HG03103 (cell line): ENCODE measurements at regions not wholly inside any gene's neighbourhood (a gene's known extent, or its start where the extent isn't known, plus 50 kb on each side); places are given as distances from the start of the nearest gene placed in this dataset.

Experiments
- ATAC-seq: cut with Tn5 transposase; IDR thresholded peaks from one replicate; pipeline ENCODE4 v1.9.1; 2021; ENCODE audit warnings: low read depth; ENCODE audit not compliant: unreplicated experiment

DNA sequence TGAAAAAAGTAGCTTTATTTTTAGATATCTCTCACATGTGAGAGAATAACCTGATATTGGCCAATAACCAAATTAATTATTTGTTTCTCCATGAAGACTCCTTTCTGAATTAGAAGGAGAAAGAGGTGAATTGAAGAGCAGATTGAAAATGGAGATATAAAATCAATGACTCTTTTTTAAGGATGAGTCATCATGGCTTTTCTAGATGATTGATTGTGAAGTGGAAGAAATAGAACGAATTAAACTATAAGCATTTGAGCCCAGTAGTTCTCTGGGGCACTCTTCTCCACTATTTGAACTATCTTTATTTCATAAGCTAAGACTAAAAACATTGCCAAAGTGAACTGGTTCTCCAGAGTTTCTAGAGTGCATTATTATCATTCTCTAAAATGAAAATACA is 137.2 kb upstream of the EDNRA start:
- no peak for ATAC-seq

DNA sequence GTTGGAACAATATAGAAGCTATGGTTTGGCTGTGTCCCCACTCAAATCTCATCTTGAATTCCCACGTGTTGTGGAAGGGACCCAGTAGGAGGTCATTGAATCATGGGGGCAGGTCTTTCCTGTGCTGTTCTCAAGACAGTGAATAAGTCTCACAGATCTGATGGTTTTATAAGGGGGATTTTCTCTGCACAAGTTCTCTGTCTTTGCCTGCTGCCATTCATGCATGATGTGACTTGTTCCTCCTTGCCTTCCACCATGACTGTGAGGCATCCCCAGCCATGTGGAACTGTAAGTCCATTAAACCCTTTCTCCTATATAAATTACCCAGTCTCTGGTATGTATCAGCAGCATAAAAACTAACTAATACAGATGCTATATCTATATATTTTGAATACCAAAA is 135.2 kb upstream of the EDNRA start:
- no peak for ATAC-seq

DNA sequence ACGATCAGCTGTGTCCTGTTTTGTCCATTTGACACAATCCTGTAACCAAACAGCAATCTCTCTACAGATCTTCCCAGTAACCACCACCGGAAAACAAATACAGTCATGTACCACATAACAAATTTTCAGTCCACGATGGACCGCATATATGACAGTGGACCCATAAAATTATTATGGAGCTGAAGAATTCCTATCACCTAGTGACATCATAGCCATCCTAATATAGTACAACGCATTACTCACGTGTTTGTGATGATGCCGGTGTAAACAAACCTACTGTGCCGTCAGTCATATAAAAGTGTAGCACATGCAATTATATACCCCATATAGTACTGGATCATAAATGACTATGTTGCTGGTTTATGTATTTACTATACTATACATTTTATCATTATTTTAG is 133.7 kb upstream of the EDNRA start:
- no peak for ATAC-seq

DNA sequence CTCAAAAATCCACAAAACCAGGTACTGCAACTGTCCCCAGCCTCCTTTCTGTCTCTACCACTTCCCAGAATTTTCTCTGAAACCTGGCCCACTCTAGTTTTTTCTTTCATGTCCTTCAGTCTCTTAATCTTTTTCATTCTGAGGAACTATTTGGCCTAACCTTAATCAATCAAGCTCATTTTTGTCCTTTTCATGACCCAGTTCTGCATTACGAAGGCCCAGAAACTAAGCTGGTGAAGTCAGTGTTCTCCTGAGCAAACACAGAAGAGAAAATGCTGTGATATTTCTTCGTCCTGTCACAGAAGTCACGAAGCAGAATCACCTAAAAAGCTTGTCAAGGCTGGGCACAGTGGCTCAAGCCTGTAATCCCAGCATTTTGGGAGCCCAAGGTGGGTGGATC is 131.7 kb upstream of the EDNRA start:
- ATAC-seq, result no peak

DNA sequence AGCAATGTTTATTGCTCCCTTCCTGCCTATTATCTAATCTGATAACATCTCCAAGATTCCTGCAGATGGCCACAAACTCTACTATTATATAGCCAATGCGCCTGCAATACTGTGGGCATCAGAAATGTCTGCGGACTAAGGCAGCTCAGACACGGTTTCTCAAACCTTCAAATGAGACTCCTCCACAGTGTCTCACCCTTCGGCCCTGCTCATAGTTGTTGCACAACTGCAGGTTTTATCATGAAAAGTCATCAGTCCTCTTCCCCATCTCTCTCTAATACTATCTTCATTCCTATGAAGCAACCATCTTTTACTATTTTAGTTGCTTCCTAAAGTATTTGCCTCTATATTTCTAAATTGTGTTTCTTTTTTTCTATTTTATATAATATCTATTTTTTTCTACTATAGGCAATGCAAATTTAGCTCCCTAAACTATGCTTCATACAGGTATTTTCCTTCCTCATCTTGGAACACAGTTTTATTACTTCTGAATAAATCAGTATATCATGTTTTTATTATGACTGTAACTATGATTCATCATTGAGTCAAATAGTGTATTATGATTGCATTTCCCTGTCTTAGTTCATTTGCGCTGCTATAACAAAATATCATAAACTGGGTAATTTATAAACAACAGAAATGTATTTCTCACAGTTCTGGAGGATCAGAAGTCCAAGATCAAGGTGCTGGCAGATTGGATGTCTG is 129.7 kb upstream of the EDNRA start:
- ATAC-seq, result no peak

DNA sequence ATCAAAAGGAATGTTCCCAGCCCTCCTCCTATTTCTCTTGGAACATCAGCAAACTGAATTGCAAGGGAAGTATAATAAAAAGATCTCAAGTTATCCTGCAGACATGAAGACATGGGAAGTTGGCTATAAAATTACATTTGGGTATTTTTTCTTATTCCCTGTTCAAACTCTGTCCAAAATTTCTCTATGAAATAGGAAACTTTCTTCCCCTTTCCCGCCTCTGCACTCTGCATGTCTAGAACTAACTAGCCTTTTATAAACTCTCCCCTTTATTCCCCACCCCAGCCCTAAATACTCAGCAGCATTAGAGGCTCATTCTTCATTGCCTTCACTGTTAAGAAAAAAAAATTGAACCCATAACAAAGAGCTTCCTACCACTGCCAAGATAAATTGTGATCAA is 126.7 kb upstream of the EDNRA start:
- ATAC-seq, result no peak

DNA sequence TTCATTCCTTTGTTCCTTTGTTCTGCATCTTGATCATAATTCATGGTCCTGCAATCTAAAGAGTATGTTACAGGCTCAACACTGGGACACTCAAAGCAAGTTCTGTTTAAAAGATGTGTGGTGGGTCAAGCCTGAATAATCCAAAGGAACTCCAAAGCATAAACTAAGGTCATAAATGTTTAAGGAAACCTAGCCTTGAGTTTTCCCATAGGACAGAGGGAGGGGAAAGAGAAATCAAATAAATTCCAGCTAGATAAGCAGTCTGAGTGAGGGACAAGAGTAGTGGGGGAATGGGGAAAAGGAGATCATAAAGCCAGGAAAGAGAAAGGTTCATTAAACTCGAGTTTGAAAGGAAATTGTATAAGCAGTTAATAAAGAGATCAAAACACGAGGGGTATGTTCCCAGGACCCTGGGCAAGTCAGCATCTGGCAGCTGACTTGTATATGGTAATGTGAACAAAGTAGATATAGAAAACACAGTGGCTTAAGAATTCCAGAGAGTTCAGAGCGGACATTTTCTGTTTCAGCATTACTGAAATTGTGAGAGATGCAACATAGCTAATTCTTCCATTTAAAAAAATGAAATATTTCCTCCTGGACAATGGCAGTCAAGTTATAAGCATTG is 125.8 kb upstream of the EDNRA start:
- no peak for ATAC-seq

DNA sequence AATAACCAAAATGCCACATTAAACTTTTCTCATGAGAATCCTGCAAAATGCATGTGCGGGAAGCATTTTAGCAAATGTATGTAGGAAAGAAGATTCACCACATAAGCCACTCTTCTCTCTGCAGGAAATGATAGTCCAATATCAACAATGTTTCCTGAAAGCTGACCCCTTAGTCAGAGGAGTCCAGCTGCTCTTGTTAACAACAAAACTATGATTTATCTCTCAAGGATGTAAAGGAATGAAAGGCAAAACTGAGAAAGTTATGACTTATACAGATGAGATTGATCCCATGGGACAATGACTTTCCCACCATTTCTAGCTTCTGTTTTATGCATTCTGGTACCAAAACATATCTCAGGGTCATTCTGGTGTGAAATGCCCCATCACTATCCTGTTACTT is 125.0 kb upstream of the EDNRA start:
- ATAC-seq, result no peak

DNA sequence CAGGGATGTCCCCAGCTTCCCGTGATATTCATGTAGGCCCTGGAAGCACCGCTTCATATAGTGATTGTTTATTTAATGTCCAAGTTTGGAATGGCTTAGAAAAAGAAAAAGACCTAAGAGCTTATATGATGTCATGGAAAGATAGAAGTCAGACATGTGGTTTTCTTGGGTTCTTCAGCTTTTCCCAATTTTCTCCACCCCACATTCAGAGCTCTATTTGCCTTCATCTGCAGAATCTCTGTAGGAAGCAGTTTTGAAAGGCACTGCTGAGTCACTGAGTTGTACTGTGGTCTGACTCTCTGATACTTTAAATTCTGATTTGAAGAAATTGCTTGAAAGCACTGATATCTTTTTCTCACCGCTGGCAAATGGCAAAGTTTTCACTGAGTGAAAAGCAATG is 120.6 kb upstream of the EDNRA start:
- ATAC-seq, result no peak

DNA sequence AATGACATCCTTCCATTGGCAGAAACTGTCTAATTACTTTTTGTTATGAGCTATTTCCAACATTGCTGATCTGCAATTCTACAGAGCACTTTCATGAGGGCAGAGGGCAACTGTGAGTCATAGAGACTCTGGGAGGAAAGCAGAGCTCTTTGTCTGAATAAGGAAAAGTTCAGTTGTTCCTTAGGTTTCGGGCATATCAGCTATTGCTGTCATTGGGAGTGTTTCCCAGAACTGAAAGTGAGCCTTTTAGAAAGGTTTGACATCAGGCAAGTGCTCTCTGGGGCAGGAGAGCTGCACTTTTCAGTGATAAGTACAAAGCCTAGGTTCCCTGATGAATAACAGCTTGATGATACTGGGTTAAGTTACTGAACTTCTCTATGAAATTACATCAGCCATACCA is 119.2 kb upstream of the EDNRA start:
- ATAC-seq, result no peak

DNA sequence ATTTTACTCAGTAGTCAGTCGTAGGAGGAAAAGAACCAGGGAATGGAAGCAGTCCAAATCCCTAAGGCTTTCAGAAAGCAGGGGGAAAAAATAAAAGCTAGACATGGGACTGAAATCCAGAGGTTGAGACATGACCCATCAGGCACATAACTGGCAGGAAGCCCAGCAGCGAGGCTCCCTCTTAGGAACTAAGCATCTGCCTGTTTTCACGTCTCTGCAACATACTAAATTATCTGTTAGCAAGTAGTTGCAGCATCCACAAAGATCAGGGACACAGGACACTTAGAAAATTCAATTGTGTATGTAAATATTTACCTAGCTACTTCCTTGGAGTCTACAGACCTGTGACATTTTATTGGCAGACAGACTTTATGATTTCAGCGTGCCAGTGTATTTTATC is 118.0 kb upstream of the EDNRA start:
- no peak for ATAC-seq

DNA sequence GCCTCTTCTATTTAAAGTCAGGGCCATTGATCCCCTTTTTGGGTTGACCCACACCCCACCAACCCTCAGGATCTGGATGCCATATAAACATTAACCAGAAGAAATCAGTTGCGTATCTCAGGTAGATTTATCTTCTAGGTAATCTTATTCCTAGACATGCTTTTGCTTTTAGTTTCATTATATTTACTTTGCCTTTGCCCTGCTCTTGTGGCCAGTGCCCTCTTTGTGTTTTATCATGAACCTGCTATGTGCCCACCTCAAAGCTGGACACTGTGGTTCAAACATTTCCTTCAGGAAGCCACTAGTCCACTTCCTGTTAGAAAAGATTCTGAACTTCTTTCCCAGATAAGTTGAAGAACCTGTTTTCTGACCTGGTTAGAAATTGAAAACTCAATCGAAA is 117.4 kb upstream of the EDNRA start:
- ATAC-seq, result no peak

DNA sequence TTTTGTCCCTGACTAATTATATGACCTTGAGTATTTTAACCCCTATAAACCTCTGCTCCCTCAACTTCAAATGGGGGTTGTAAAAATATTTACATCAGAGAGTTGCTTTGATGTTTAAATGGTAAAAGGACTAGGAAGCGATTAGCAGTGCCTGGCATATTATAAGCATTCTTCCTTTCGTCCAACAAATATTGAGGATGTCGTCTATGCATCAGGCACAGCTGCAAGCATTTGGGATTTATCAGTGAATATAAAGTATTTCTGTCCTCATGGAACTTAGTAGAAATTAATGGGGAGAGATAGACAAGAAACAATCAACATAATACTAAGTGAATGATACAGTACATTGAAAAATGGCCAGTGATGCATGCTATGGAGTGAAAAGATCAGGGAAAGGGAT is 115.5 kb upstream of the EDNRA start:
- no peak for ATAC-seq

DNA sequence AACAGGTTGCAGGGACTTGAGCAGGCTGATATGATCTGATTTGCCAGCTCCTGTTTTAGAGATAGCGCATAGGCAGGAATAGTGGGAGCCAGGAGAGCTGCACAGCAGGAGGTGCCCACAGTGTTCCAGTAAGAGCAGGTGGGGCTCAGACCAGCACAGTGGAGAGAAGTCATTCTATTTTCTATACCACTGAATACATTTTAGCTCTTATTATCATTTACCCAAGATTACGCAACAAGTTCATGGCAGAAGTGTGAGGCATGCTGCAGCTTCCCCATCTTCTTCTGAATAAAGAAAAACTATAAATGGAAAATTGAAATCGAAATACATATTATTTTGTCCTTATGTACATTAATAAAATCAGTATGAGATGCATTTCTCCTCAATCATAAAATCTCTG is 114.7 kb upstream of the EDNRA start:
- no peak for ATAC-seq

DNA sequence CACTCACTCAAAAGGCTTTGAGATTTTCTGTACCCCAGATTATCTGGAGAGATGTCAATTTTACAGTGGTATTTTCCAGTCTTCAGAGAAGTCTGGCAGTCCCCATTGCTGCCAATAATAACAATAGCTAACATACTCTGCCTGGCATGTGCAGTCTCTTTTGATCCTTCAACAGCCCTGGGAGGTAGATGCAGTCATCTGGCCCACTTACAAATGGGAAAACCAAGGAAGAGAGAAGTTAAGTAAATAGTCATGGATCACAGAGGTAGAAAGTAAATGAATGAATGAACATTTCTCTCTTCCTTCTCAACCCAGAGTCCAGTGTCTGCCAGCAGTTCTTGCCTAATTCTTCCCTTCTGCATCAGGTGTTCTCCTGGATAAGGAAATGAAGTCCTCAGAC is 113.0 kb upstream of the EDNRA start:
- ATAC-seq, result no peak

DNA sequence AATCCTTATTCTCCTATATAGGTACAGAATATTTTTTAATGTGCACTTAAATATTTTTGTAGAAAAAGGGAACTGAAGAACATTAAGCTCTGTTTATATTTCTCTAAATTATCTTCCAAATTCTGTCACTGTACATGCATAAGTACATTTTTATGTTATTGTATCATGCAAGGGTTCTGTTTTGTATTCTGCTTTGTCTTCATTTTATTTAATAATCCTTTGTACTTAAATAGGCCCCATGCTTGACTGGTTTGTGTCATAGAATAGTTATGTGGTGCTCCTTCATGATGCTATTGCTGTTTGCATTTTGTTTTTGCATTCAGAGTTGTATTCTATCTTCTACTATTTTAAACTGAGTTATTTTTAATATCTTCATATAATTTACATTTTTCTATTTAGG is 111.9 kb upstream of the EDNRA start:
- ATAC-seq, result no peak

DNA sequence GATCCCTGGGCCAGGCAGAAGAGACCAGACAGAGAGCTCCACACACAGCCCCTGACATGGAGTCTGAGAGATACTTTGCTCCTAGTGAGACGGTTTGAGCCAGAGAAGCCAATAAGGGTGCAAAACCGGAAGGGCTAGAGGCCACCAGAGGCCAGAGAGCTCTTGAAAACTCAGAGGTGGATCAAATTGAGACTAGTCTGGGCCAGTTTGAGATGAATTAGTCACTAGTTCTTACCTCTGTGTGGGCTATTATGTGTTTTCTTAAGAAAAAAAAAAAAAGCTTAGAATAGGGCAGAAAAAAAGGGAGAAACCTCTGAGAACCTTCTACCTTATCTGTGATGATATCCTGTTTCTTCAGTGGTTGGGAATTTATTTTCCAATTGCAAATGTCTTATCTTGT is 110.4 kb upstream of the EDNRA start:
- no peak for ATAC-seq

DNA sequence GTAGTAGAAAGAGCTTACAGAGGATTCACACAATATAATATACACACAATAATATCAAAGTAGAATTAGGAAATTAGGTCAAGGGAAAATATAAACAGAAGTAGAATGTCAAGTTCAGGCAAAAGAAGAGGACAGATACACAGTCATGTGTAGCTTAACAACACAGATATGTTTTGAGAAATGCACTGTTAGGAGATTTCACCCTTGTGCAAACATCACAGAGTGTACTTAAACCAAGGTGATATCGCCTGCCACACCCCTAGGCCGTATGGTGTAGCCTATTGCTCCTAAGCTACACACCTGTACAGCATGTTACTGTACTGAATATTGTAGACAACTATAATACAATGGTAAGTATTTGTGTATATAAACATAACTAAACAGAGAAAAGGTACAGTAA is 110.0 kb upstream of the EDNRA start:
- ATAC-seq, result no peak

DNA sequence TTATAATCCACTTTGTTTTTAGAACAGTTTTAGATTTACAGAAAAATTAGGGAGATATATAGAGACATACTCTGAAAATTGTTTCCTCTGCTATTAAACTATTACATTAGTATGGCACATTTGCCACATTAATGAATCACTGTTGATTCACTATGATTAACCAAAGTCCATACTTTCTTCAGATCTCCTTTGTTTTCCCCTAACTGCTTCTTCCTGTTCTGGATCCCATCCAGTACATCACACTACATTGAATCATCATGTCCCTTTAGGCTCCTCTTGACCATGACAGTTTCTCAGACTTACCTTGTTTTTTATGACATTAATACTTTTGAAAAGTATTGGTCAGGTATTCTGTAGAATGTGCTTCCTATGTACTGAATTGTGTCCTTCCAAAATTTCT is 109.2 kb upstream of the EDNRA start:
- ATAC-seq, result no peak

DNA sequence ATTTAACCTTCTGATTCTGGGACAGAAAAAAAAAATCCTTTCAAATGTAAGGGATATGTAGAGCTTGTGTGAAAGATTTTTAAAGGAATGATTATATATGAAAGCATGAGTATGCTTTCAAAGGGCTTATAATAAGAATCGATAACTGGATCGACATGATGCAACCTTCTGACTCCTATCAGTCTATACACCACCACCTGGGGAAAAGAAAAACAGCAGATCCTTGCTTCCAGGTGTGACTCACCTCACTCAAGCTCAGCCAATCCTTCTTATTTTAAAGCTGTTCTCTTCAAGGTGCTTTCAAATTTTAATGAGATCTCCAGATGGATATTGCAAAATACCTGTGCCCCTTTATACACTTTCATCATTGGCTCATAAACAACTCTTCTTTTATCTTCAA is 102.1 kb upstream of the EDNRA start:
- ATAC-seq, result no peak

DNA sequence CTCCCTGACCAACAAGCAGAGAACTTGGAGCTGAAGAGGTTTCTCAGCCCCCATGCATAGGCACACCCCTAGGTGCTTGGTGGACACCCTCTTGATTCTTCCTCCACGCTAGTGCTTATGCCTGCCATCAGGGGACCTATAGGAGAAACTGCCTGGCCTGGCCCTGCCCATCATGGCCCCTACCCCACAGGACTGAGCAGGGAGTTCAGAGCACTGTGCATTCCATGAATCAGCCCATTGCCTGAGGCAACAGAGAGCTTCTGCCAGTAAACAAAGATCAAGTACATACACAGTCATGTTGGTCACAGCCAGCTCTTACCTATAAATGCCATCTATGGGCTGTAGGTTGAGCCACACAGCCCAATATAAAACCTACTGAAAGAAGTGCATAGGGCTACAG is 99.1 kb upstream of the EDNRA start:
- no peak for ATAC-seq

DNA sequence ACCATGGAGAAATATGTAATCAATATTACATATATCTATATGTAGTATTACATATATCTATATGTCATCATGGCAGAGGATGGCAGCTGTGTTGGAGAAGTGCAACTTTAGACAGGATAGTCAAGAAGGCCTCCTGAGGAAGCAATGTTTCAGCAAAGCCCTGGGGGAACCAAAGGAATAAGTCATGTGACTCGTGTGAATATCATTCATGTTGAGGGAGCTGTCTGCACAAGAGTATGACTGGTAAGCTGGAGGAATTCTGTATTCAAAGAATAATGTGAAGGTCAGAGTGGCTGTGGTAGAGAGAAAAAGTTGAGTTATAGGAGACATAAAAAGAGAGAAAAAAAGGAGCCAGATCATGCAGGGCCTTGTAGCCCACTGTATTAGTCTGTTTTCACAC is 92.9 kb upstream of the EDNRA start:
- no peak for ATAC-seq

DNA sequence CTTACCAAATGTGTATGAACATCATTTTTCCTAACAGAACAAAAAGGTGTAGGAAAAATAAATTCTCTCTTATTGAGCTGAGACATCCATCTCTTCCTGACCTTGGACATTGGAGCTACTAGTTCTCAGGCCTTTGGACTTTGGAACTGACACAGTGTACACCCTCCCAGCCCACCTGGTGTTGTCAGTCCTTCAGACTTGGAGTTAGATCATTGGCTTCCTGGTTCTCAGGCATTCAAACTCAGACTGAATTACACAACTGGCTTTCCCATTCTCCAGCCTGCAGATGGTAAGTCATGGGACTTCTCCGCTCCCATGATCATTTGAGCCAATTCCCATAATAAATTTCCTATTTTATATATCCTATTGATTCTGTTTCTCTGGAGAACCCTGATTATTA is 84.8 kb upstream of the EDNRA start:
- ATAC-seq, result no peak
